ENCODE measurements at regions not wholly inside any gene's neighbourhood (a gene's known extent, or its start where the extent isn't known, plus 50 kb on each side); places are given as distances from the start of the nearest gene placed in this dataset.

DNA sequence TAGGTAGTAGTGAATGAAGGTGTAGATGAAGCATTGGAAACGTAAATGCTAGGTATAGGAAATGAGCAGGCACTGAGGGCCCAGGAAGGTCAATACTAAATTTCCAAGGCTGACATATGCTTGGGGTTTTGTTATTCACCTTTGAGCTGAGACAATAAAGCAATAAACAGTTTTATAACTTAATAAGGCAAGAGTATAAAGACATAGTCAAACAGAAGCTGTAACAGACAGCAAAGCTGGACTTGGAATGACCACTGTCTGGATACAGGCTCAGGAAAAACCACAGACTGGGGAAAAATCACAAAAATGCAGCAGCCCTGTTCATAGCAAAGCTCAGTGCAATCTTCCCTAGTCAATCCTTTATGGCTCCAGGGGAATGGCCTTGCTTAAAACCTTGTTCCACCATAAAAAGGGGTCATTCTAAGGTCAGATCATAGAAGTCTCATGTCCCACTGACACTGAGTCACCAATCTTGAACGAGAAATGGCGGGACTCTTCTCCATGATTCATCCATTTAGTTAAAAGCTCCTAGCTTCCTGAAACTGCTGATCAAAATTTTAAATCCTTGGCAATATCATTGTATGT is 493.3 kb downstream of the CMPK2 start:
- Histone ChIP-seq H3K36me3 (no peaks in the 10 kb centered on the region), H3K27ac (no peak overlapping the region), H3K4me1 (no peaks in the 10 kb centered on the region), H3K27me3 (no peaks in the 10 kb centered on the region), H3K4me3 (no peak overlapping the region), H3K9me3 (no peaks in the 10 kb centered on the region)
- ATAC-seq, result peak in 1 of 4 donors; percentile 66
- no peak for DNase-seq
- FAIRE-seq, result no peak
- no peak for TF ChIP-seq CTCF (IDR thresholded peaks at IDR 0.05)
- intact Hi-C loops (cut with DNase I), result no loop called here
- 83 to 85% methylated on average over 3 of the region's 3 CpGs for WGBS, 2 donors

- no peaks in the 10 kb centered on the region for H3K27me3 ChIP-seq
- ATAC-seq, result no peak
- intact Hi-C loops (cut with DNase I), result no loop called here
- TF ChIP-seq CTCF (IDR thresholded peaks at IDR 0.05), result no peak
- 39 to 44% methylated on average over 2 of the region's 2 CpGs for WGBS, 2 donors
- H3K4me1 ChIP-seq, result no peaks in the 10 kb centered on the region
- DNase-seq, result no peak
- peaks cover 0 to 3% (median 0%) of the 10 kb centered on the region in 4 donors for H3K9me3 ChIP-seq
- no peak for FAIRE-seq
- no peak overlapping the region for H3K4me3 ChIP-seq
- H3K27ac ChIP-seq, result no peak overlapping the region
- H3K36me3 ChIP-seq, result no peaks in the 10 kb centered on the region
Measured at GRCh38 chr2:6381326-6381725, 484.4 kb downstream of the CMPK2 start.

- Histone ChIP-seq H3K36me3 (no peaks in the 10 kb centered on the region), H3K9me3 (no peaks in the 10 kb centered on the region), H3K4me3 (no peak overlapping the region), H3K27me3 (no peaks in the 10 kb centered on the region), H3K4me1 (no peaks in the 10 kb centered on the region), H3K27ac (no peak overlapping the region)
- intact Hi-C loops (cut with DNase I), result no loop called here
- no peak for FAIRE-seq
- DNase-seq, result no peak
- no peak for TF ChIP-seq CTCF (IDR thresholded peaks at IDR 0.05)
- 48 to 56% methylated on average over 4 of the region's 4 CpGs for WGBS, 2 donors
- no peak for ATAC-seq
Measured at GRCh38 chr2:6384341-6384740, 481.4 kb downstream of the CMPK2 start.

GRCh38 chr2:6392354-6392753 is 473.4 kb downstream of the CMPK2 start:
- Histone ChIP-seq H3K4me3 (no peak overlapping the region), H3K4me1 (no peaks in the 10 kb centered on the region), H3K27me3 (no peaks in the 10 kb centered on the region), H3K36me3 (no peaks in the 10 kb centered on the region), H3K27ac (no peak overlapping the region), H3K9me3 (no peaks in the 10 kb centered on the region)
- DNase-seq, result no peak
- WGBS, 2 donors, result 78 to 85% methylated on average over 10 of the region's 10 CpGs
- TF ChIP-seq CTCF (IDR thresholded peaks at IDR 0.05), result no peak
- ATAC-seq, result no peak
- intact Hi-C loops (cut with DNase I), result no loop called here
- FAIRE-seq, result no peak

- no peak for FAIRE-seq
Measured at GRCh38 chr2:6392966-6393365, 472.7 kb downstream of the CMPK2 start.

More at GRCh38 chr2:6392966-6393365, 472.7 kb downstream of the CMPK2 start:
- Histone ChIP-seq H3K4me1 (no peaks in the 10 kb centered on the region), H3K9me3 (no peaks in the 10 kb centered on the region), H3K4me3 (no peak overlapping the region), H3K36me3 (no peaks in the 10 kb centered on the region), H3K27ac (no peak overlapping the region), H3K27me3 (no peaks in the 10 kb centered on the region)
- no peak for TF ChIP-seq CTCF (IDR thresholded peaks at IDR 0.05)
- WGBS, 2 donors, result 58 to 79% methylated on average over 6 of the region's 6 CpGs
- intact Hi-C loops (cut with DNase I), result no loop called here
- ATAC-seq (no peak), DNase-seq (no peak)

Measured in pancreas (tissue), 10 donors.